GM21529 (cell line): ENCODE measurements at regions not wholly inside any gene's neighbourhood (a gene's known extent, or its start where the extent isn't known, plus 50 kb on each side); places are given as distances from the start of the nearest gene placed in this dataset.

ENCODE experiments used
- ATAC-seq: cut with Tn5 transposase; IDR thresholded peaks from one replicate; pipeline ENCODE4 v1.9.1; 2021; ENCODE audit not compliant: unreplicated experiment

DNA sequence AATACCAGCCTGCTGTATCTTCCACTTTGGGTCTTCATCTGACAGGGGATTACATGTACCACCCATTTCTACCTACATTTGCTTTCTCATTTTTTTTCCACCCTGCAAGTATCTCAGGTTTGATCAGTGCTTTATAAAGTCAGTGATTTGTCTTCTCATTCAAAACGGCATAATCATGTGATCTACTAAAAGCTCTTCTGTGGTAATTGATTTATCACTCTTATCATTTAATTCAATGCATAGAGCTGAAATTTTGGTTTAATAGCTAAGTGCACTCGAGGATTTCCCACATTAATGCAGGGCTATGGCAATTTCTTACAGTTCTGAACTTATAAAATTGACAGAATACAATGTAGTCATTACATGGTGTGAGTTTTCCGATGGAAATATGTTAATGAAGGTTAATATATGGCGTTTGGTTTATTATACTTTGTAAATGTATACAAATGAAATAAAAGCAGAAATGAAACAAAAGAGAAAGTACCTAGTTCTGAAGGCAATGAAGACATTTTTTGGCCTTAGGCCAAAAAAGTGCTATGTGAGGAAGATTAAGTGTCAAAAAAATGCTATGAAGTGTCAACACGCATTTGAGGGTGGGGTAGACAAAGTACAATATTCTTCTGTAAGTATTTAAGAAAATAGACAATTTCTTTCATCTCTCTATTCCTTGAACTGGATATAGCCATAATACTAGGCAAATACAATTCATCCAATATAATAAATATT, 457.3 kb downstream of the ETV1 start:
- no peak for ATAC-seq

DNA sequence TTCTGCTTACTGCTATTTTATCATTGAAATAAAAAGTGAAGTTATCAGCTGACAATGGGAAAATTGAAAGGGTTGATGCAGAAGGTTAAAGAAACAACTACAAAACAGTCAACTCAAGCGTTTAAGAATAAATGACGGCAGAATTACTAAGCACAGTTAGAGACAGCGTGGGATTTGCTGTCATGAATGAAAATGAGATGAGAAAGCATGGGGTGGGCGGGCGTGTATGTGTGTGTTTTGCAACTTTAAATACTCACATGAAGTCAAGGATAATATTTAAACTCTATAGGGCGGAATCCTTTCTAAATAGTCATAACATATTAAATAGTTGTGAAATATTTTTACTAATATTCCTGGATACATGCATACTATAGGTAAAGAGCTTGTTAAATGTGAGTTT, 450.8 kb downstream of the ETV1 start:
- ATAC-seq, result no peak

DNA sequence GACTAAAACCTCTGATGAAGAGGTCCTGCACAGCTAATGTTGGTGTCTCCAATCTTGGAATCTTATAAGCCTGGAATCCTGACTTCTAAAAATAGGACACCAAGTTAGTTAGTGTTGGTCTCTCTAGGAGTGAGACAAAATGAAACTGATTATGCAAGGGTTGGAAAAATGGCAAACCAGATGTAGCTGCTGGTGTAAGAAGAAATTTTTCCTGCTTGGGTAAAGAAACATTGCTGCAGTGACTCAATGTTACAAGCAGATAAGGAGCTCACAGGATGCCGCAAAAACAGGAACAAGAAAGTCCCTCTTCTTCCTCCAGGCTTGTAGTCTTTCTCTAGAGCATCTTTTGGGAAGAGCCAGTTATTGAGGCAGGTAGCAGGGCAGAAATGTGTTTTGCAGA, 449.0 kb downstream of the ETV1 start:
- ATAC-seq, result no peak

DNA sequence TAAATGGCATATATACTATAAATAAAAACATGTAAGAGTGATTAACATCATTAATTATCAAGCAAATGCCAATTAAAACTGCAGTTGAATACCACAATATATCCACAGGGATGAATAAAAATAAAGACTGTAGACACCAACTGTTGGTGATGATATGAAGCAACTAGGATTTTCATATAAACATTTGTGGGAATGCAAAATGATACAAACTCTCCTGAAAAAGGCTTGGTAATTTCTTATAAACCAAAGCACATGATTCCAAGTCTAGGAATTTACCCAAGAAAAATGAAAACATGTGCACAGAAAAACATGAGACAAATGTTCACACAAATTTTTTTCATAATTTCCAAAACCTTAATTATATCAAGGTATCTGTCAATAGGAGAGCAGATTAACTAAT, 448.1 kb downstream of the ETV1 start:
- no peak for ATAC-seq

- no peak for ATAC-seq
Measured at GRCh38 chr7:13542451-13542850, 447.0 kb downstream of the ETV1 start.

- ATAC-seq, result no peak
Measured at GRCh38 chr7:13551503-13551902, 438.0 kb downstream of the ETV1 start.

GRCh38 chr7:13560441-13560840, 429.0 kb downstream of the ETV1 start:
- ATAC-seq, result no peak

DNA sequence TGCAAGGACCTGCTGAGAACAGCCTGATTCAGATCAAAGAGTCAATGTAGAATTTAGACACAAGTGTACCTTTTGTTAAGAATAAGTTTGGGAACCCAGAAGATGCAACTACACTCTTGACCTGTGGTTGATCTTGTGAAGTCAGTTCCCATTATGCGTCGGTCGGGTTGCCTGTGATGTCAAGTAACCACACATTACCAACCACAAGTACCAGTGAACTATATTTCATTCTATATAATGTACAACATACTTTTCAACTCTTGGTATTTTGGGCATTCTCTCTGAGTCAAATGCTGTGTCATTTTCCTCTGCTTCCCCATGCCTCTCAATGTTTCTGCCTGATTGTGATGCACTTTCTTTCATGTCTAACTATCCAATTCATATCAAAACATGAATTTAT, 426.2 kb downstream of the ETV1 start:
- no peak for ATAC-seq

DNA sequence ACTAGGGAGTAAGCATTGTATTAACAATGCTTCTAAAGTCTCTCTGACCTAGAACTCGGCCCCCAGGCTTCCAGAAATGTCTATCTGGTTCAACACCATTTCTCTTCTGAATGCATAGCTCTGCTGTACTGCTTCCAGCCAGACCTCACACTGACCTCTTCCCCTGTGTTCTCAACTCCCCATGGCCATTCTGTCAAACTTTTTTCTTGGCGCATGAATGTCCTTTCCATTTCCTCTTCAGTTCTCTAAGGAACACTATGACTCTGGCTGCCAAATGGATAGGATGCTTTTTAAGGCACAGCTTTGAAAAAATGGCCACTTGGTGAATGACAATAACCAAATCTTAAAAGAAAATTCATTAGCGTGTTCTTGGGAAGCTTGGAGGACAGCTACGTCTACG, 425.8 kb downstream of the ETV1 start:
- ATAC-seq, result no peak

GRCh38 chr7:13577566-13578145, 411.8 kb downstream of the ETV1 start:
- ATAC-seq, result no peak

DNA sequence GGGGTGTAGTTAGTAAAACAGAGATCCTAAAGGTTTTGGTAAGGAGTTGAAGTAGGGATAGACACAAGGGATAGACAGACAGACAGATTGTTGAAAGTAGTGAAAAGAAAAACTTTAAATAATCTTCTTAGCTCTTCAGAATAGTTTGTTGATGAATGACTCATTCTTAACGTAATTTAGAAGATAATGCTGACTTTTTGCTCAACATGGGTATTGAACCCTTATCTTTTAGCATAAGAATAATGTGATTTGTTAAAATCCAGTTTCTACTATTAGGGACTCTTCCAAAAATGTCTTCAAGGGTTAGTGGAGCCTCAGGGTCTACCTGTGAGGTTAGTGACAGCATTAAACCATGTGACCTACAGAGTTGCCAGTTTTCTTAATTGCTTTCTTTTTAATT, 411.2 kb downstream of the ETV1 start:
- ATAC-seq, result no peak

DNA sequence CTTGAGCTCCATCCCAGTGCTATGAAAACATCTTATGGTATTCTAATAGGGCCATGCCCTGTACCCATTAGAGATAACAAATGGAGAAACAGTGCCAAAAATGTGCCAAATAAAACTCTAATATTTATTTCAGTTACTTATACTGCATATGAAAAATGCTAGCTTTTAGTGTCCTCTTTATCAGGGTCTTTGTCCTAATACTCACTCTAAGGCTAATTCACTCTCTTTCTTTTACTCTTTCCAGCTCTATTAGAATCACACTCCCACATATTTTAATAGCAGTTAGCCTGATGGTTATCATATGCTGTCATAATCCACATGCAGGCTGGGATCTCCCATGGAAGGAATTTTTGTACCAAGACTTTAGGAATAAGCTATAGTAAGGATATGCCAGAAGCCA, 408.4 kb downstream of the ETV1 start:
- no peak for ATAC-seq

DNA sequence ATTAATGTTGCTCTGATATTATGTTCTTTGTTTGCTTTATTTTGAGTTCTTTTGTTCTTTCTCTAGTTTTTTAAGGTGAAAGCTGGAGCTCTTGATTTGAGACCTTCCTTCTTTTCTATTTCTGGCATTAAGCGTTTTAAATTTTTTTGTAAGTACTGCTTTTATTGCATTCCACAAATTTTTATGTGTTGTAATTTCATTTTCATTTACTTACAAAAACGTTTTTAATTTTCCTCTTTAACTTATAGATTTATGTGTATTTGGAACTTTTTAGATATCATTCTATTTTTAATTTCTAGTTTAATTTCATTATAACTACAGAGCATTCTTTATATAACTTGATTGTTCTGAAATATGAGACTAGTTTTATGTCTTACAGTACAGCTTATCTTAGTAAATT, 395.6 kb downstream of the ETV1 start:
- ATAC-seq, result no peak

DNA sequence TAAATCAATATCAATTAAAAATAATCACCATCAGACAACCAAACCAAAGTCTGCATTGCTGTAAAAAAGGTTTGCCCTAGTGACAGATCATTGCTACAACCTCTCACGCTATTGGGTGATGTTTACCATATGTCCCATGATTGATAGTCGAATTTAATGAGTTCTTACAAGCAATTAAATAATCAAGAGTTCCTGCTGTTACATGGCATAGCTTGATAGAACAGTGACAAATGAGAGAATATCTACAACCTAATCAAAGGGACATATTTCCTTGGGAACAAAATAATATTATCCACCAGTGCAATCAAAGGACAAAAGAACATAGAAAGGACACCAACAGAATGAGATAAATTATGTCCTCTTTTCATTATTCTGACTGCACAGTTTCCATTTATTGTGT, 387.4 kb downstream of the ETV1 start:
- ATAC-seq, result no peak

GRCh38 chr7:13603016-13603415, 386.4 kb downstream of the ETV1 start:
- no peak for ATAC-seq

GRCh38 chr7:13603661-13604060, 385.8 kb downstream of the ETV1 start:
- ATAC-seq, result no peak

GRCh38 chr7:13604178-13604577, 385.3 kb downstream of the ETV1 start:
- ATAC-seq, result no peak

DNA sequence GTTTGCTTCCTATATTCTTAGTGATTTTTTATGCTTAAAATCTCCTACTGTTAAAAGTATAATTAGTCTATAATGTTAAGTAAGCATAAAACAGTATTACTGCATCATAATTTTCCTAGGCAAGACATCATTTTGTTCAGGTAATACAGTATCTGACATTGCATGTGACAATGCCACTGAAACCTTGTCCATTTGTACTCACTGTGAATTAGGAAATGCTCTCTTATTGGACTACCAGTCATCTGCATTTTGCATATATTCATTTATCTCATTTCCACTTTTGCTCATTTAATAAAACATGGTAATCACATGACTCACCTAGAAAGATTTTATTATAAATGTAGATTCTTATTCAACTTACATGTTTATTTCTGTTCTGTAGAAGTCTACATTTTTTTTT, 379.1 kb downstream of the ETV1 start:
- ATAC-seq, result no peak

- no peak for ATAC-seq
Measured at GRCh38 chr7:13615679-13616078, 373.8 kb downstream of the ETV1 start.

GRCh38 chr7:13627455-13627854, 362.0 kb downstream of the ETV1 start:
- ATAC-seq, result no peak

- no peak for ATAC-seq
Measured at GRCh38 chr7:13628239-13629001, 361.0 kb downstream of the ETV1 start.
